NT2/D1 (cell line): ENCODE measurements at regions not wholly inside any gene's neighbourhood (a gene's known extent, or its start where the extent isn't known, plus 50 kb on each side); places are given as distances from the start of the nearest gene placed in this dataset.
"Not testable (repeated sequence)": the region's sequence is repeated elsewhere in the genome, so short reads cannot be mapped to it uniquely, and the experiment has no call there.

Experiments used
- DNase-seq: peaks from one replicate; pipeline ENCODE4 v3.0.0-alpha.2; 2011; ENCODE audit warnings: low read depth, low spot score
- H3K27me3 ChIP-seq: 2 replicates; pipeline ENCODE4 v1.6.0; 2011; ENCODE audit warnings: mild to moderate bottlenecking; ENCODE audit not compliant: insufficient read length, insufficient read depth
- H3K36me3 ChIP-seq: 2 replicates; pipeline ENCODE4 v1.6.1; 2011; ENCODE audit warnings: mild to moderate bottlenecking, low read length, mixed read lengths; ENCODE audit not compliant: insufficient read depth, insufficient read length
- H3K4me1 ChIP-seq: 2 replicates; pipeline ENCODE4 v1.5.1; 2011; ENCODE audit not compliant: insufficient read depth, insufficient read length
- H3K4me3 ChIP-seq: 2 replicates; pipeline ENCODE4 v1.5.1; 2011; ENCODE audit warnings: low read depth; ENCODE audit not compliant: insufficient read length
- H3K9ac ChIP-seq: 2 replicates; pipeline ENCODE4 v1.6.0; 2011; ENCODE audit warnings: low read depth; ENCODE audit not compliant: insufficient read length
- H3K9me3 ChIP-seq: 2 replicates; pipeline ENCODE4 v1.5.1; 2011; ENCODE audit warnings: mild to moderate bottlenecking, low read length; ENCODE audit not compliant: insufficient read depth
- SUZ12 ChIP-seq: IDR thresholded peaks from 2 replicates; pipeline ENCODE4 v1.6.1; 2011; ENCODE audit not compliant: insufficient read length, insufficient read depth; ENCODE audit errors: extremely low read depth
- YY1 ChIP-seq: IDR thresholded peaks from 2 replicates; pipeline ENCODE4 v1.6.1; 2011; ENCODE audit not compliant: insufficient read length, insufficient read depth
- ZNF274 ChIP-seq: IDR thresholded peaks from 2 replicates; pipeline ENCODE4 v1.6.1; 2011; ENCODE audit warnings: mild to moderate bottlenecking, low read depth, low read length

DNA sequence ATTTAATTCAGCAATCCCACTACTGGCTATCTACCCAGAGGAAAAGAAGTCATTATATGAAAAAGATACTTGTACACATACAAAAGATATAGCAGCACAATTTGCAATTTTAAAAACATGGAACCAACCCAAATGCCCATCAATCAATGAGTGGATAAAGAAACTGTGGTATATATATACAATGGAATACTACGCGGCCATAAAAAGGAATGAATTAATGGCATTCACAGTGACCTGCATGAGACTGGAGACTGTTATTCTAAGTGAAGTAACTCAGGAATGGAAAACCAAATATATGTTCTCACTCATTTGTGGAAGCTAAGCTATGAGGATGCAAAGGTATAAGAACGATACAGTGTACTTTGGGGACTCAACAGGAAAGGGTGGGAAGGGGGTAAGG lies 102.8 kb upstream of the KCNMA1 start:
- peaks cover 40% of the 10 kb centered on the region for H3K9me3 ChIP-seq
- not testable (repeated sequence) for DNase-seq, H3K9ac ChIP-seq, H3K27me3 ChIP-seq, H3K36me3 ChIP-seq, H3K4me1 ChIP-seq, H3K4me3 ChIP-seq

DNA sequence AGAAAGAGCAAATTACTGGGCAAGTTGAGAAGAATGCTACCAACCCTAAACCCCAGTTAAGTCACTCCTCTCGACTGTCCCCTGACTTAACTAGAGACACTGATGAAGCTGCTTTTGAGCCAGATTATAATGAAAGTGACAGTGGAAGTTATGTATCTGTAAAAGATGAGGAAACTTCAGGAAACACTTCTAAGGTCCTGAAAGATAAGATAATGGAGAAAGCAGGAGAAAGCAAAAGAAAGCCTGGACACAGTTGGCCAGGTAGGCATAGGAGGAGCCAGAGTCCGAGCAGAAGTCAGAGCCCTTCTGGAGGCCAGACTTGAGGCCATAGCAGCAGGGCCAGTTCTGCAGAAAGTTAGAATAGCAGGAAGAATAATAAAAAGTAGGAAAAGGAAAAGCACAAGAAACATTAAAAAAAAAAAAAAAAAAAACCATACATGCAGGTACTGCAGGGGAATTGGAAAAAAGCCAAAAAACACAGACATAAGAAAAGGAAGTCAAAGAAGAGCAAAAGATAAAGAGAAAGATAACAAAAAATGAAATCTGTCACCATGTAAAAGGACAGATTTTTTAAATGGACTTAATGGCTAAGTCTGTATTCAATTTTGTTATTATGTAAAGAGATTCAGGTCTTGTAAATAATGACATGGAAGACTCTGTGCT lies 101.0 kb upstream of the KCNMA1 start:
- Histone ChIP-seq H3K4me3 (no peak overlapping the region), H3K27me3 (no peaks in the 10 kb centered on the region), H3K36me3 (no peaks in the 10 kb centered on the region), H3K9ac (no peak overlapping the region), H3K4me1 (no peaks in the 10 kb centered on the region), H3K9me3 (peaks cover 40% of the 10 kb centered on the region)
- no peak for DNase-seq
- no peak for TF ChIP-seq ZNF274
- TF ChIP-seq SUZ12, result no peak
- TF ChIP-seq YY1, result no peak

DNA sequence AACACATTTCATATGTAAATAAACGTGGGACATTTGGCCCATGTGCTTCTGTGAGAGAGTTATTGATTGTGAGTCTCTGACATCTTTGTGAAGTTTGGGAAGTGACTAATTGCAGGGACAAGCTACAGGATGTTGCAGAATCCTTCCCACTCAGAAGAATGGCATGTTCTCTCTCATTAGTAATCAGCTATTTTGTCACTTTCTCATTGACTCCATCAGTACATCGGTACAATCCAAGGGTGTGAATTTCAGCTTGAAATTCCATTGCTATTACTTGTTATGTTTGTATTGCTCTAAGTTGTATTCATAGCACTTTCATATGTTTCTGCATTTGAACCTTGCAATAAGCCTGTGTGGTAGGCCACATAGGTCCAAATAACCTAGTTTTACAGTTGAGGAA lies 100.0 kb upstream of the KCNMA1 start:
- H3K36me3 ChIP-seq, result no peaks in the 10 kb centered on the region
- H3K27me3 ChIP-seq, result no peaks in the 10 kb centered on the region
- DNase-seq, result no peak
- H3K9me3 ChIP-seq, result peaks cover 40% of the 10 kb centered on the region
- no peak overlapping the region for H3K4me3 ChIP-seq
- TF ChIP-seq ZNF274, result no peak
- TF ChIP-seq SUZ12, result no peak
- no peak for TF ChIP-seq YY1
- no peaks in the 10 kb centered on the region for H3K4me1 ChIP-seq
- no peak overlapping the region for H3K9ac ChIP-seq

DNA sequence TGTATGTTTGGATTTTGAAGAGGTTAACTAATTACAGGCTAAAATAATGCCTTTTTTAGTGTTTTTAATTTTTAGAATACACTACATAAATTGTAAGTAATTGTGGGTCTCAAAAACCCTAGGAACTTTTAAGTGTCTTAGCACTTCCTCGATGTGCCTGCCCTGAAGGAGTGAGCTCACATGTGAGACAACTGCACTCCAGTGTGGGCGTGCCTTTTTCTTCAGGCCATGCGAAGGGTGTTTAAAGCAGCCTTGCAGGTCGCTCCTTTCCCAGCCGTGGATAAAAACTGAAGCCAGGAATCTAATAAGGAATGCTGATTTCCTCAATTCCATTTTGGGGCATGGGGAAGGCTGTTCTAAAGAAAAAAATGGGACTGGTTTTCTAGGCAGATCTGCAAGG lies 97.5 kb upstream of the KCNMA1 start:
- not testable (repeated sequence) for H3K4me3 ChIP-seq, H3K36me3 ChIP-seq, H3K9ac ChIP-seq, H3K27me3 ChIP-seq, H3K4me1 ChIP-seq, DNase-seq
- peaks cover 28% of the 10 kb centered on the region for H3K9me3 ChIP-seq

DNA sequence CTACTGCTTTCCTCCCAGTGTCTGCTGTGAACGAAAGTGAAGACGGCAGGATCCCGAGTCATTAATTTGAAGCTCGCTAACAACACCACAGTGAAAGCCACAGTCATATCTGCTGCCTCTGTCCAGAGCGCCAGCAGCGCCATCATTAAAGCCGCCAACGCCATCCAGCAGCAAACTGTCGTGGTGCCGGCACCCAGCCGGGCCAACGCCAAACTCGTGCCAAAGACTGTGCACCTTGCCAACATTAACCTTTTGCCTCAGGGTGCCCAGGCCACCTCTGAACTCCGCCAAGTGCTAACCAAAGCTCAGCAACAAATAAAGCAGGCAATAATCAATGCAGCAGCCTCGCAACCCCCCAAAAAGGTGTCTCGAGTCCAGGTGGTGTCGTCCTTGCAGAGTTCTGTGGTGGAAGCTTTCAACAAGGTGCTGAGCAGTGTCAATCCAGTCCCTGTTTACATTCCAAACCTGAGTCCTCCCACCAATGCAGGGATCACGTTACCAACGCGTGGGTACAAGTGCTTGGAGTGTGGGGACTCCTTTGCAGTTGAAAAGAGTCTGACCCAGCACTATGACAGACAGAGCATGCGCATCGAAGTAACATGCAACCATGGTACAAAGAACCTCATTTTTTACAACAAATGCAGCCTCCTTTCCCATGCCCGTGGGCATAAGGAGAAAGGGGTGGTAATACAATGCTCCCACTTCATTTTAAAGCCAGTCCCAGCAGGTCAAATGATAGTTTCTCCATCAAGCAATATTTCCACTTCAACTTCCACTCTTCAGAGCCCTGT lies 94.8 kb upstream of the KCNMA1 start:
- no peaks in the 10 kb centered on the region for H3K36me3 ChIP-seq
- TF ChIP-seq YY1 (no peak), ZNF274 (no peak), SUZ12 (no peak)
- H3K4me1 ChIP-seq, result no peaks in the 10 kb centered on the region
- H3K9ac ChIP-seq, result no peak overlapping the region
- no peak for DNase-seq
- H3K9me3 ChIP-seq, result peaks cover 3% of the 10 kb centered on the region; the same call in 1 of the 2 replicates
- H3K27me3 ChIP-seq, result no peaks in the 10 kb centered on the region
- no peak overlapping the region for H3K4me3 ChIP-seq

DNA sequence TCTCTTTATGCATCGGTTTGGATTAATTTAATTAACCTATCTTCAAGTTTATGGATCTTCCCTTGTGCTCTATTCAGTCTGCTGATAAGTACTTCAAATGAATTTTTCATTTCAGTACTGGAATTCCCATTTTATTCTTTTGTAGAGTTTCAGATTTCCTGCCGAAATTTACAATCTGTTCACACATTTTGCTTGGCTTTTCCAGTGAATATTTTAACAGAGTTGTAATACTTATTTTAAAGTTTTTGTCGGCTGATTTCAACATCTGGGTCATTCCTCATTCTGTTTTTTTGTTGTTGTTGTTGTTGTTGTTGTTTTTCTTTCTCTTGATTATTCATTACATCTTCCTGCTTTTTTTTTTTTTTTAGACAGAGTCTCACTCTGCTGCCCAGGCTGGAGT lies 89.9 kb upstream of the KCNMA1 start:
- H3K27me3 ChIP-seq, result no peaks in the 10 kb centered on the region
- no peaks in the 10 kb centered on the region for H3K4me1 ChIP-seq
- no peak overlapping the region for H3K4me3 ChIP-seq
- no peaks in the 10 kb centered on the region for H3K9me3 ChIP-seq
- no peak for TF ChIP-seq YY1
- no peak for TF ChIP-seq SUZ12
- TF ChIP-seq ZNF274, result no peak
- no peak overlapping the region for H3K9ac ChIP-seq
- no peaks in the 10 kb centered on the region for H3K36me3 ChIP-seq
- DNase-seq, result no peak

DNA sequence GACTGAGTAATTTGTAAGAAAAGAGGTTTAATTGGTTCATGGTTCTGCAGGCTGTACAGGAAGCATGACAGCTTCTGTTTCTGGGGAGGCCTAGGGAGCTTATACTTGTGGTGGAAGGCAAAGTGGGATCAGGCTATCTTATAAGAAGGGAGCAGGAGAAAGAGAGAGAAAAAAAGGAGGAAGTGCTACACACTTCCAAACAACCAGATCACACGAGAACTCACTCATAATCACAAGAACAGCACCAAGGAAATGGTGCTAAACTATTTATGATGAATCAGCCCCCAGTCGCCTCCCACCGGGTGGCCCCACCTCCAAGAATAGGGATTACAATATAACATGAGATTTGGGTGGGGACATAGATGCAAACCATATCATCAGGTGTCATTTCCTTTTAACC lies 89.1 kb upstream of the KCNMA1 start:
- Histone ChIP-seq H3K9ac (no peak overlapping the region), H3K4me3 (no peak overlapping the region), H3K36me3 (no peaks in the 10 kb centered on the region), H3K4me1 (no peaks in the 10 kb centered on the region), H3K27me3 (no peaks in the 10 kb centered on the region), H3K9me3 (no peaks in the 10 kb centered on the region)
- no peak for DNase-seq
- no peak for TF ChIP-seq SUZ12
- no peak for TF ChIP-seq ZNF274
- TF ChIP-seq YY1, result no peak

DNA sequence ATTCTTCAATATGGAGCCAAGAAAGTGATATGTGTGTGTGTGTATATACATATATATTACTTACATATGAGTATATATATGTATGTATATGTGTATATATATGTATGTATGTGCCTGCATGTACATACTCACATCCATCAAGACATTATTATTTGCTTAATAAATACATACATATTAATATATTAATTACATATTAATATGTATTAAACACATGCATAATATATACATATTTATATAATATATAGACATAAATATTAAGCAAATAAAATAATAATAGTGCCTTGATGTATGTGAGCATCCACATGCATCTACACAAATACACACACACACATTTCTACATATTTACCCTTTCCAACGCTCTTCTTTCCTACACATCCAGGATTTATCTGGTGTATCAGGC lies 88.7 kb upstream of the KCNMA1 start:
- DNase-seq, result no peak
- Histone ChIP-seq H3K9ac (no peak overlapping the region), H3K27me3 (no peaks in the 10 kb centered on the region), H3K4me3 (no peak overlapping the region), H3K36me3 (no peaks in the 10 kb centered on the region), H3K4me1 (no peaks in the 10 kb centered on the region), H3K9me3 (no peaks in the 10 kb centered on the region)
- TF ChIP-seq YY1, result no peak
- TF ChIP-seq SUZ12, result no peak
- TF ChIP-seq ZNF274, result no peak
